ENCODE measurements at regions not wholly inside any gene's neighbourhood (a gene's known extent, or its start where the extent isn't known, plus 50 kb on each side); places are given as distances from the start of the nearest gene placed in this dataset.

- CTCF ChIA-PET: no interaction called here
- no peak for TF ChIP-seq CTCF (conservative IDR thresholded peaks at IDR 0.05; ENCODE audit: low read depth)
- peak overlapping the region; percentile 37; the same call in 1 of the 2 replicates for H3K27ac ChIP-seq
- POLR2A ChIA-PET (ENCODE audit: low non-redundant PET): no interaction called here
- no peak for DNase-seq (ENCODE audit: low spot score)
These were observed 176.8 kb downstream of the ABHD5 start for GRCh38 chr3:43867436-43868072.

- no peak for TF ChIP-seq CTCF (conservative IDR thresholded peaks at IDR 0.05; ENCODE audit: low read depth)
- H3K27ac ChIP-seq: peak overlapping the region; percentile 87
- ChIA-PET CTCF (no interaction called here), POLR2A (ENCODE audit: low non-redundant PET) (no interaction called here)
- no peak for DNase-seq (ENCODE audit: low spot score)
These were observed 178.8 kb downstream of the ABHD5 start for GRCh38 chr3:43869491-43869890.

- no peak for TF ChIP-seq CTCF (conservative IDR thresholded peaks at IDR 0.05; ENCODE audit: low read depth)
- CTCF ChIA-PET: no interaction called here
- POLR2A ChIA-PET (ENCODE audit: low non-redundant PET): no interaction called here
- peak; percentile 74 for DNase-seq (ENCODE audit: low spot score)
- H3K27ac ChIP-seq: peak overlapping the region; percentile 87
These were observed 179.4 kb downstream of the ABHD5 start for GRCh38 chr3:43870120-43870519.

GRCh38 chr3:43870844-43871626 is 180.3 kb downstream of the ABHD5 start:
- peak overlapping the region; percentile 87 for H3K27ac ChIP-seq
- peak; percentile 57 for DNase-seq (ENCODE audit: low spot score)
- ChIA-PET CTCF (interaction anchor here (0.6 kb wide), 1 partner anchor 327 kb away, joined by 3 read pairs; no protein-coding TSS in a partner anchor), POLR2A (ENCODE audit: low non-redundant PET) (no interaction called here)
- TF ChIP-seq CTCF (conservative IDR thresholded peaks at IDR 0.05; ENCODE audit: low read depth): no peak

- peak overlapping the region; percentile 65 for H3K27ac ChIP-seq
- CTCF ChIA-PET: interaction anchor here (0.6 kb wide), 1 partner anchor 28 kb away, joined by 6 read pairs; no protein-coding TSS in a partner anchor
- no peak for TF ChIP-seq CTCF (conservative IDR thresholded peaks at IDR 0.05; ENCODE audit: low read depth)
- no peak for DNase-seq (ENCODE audit: low spot score)
- POLR2A ChIA-PET (ENCODE audit: low non-redundant PET): no interaction called here
These were observed 181.0 kb downstream of the ABHD5 start for GRCh38 chr3:43871627-43872245.

GRCh38 chr3:43872301-43872700 is 181.6 kb downstream of the ABHD5 start:
- POLR2A ChIA-PET (ENCODE audit: low non-redundant PET): no interaction called here

More at GRCh38 chr3:43872301-43872700, 181.6 kb downstream of the ABHD5 start:
- no peak for TF ChIP-seq CTCF (conservative IDR thresholded peaks at IDR 0.05; ENCODE audit: low read depth)
- peak; percentile 67 for DNase-seq (ENCODE audit: low spot score)
- CTCF ChIA-PET: interaction anchor here (0.6 kb wide), 1 partner anchor 28 kb away, joined by 6 read pairs; no protein-coding TSS in a partner anchor
- peak overlapping the region; percentile 65 for H3K27ac ChIP-seq

Data from RWPE1 (cell line).